ENCODE measurements at regions not wholly inside any gene's neighbourhood (a gene's known extent, or its start where the extent isn't known, plus 50 kb on each side); places are given as distances from the start of the nearest gene placed in this dataset.

DNA sequence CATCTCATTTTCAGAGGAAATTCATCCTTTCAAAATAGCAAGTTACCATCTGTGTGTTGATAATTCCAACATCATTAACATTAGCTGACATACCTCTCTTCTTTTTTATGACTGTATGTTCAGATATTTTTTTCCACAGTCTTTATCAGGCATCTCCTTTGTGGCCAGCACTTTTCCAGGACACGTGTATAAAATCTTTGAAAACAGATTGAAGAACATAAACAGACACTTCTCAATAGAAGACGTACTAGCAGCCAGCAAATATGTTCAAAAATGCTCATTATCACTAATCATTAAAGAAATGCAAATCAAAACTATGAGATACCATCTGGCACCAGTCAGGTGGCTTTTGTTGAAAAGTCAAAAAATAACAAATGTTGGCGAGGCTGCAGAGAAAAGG lies 734.3 kb downstream of the SEMA5A start:
- TF ChIP-seq, protein P1, sequence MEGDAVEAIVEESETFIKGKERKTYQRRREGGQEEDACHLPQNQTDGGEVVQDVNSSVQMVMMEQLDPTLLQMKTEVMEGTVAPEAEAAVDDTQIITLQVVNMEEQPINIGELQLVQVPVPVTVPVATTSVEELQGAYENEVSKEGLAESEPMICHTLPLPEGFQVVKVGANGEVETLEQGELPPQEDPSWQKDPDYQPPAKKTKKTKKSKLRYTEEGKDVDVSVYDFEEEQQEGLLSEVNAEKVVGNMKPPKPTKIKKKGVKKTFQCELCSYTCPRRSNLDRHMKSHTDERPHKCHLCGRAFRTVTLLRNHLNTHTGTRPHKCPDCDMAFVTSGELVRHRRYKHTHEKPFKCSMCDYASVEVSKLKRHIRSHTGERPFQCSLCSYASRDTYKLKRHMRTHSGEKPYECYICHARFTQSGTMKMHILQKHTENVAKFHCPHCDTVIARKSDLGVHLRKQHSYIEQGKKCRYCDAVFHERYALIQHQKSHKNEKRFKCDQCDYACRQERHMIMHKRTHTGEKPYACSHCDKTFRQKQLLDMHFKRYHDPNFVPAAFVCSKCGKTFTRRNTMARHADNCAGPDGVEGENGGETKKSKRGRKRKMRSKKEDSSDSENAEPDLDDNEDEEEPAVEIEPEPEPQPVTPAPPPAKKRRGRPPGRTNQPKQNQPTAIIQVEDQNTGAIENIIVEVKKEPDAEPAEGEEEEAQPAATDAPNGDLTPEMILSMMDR (IDR thresholded peaks at IDR 0.05; ENCODE audit: insufficient read depth, low read length, poor library complexity, severe bottlenecking) = no peak
- no peak for TF ChIP-seq EZH2phosphoT487 (conservative IDR thresholded peaks at IDR 0.05; ENCODE audit: low read length)
- Histone ChIP-seq H3K4me2 (ENCODE audit: low read depth, low read length, poor library complexity, severe bottlenecking) (no peak overlapping the region), H3K9me2 (replicated peaks; ENCODE audit: insufficient read depth, low read length) (no peaks in the 10 kb centered on the region; the same call in 1 of the 2 replicates), H3K36me3 (ENCODE audit: low read length) (no peaks in the 10 kb centered on the region), H3K9me3 (ENCODE audit: insufficient read depth, low read length) (no peaks in the 10 kb centered on the region), H3K9ac (ENCODE audit: low read length) (no peak overlapping the region), H3K27me3 (ENCODE audit: low read length) (no peaks in the 10 kb centered on the region), H3K27ac (ENCODE audit: low read depth, low read length) (no peak overlapping the region), H4K20me1 (ENCODE audit: low read depth, low read length) (no peaks in the 10 kb centered on the region), H3K4me3 (ENCODE audit: insufficient read depth, low read length, poor library complexity, severe bottlenecking) (no peak overlapping the region), H2AFZ (ENCODE audit: low read depth, low read length, severe bottlenecking) (no peak overlapping the region), H3K79me2 (ENCODE audit: insufficient read depth, low read length) (no peaks in the 10 kb centered on the region), H3F3A (ENCODE audit: insufficient read depth) (no peaks in the 10 kb centered on the region)

DNA sequence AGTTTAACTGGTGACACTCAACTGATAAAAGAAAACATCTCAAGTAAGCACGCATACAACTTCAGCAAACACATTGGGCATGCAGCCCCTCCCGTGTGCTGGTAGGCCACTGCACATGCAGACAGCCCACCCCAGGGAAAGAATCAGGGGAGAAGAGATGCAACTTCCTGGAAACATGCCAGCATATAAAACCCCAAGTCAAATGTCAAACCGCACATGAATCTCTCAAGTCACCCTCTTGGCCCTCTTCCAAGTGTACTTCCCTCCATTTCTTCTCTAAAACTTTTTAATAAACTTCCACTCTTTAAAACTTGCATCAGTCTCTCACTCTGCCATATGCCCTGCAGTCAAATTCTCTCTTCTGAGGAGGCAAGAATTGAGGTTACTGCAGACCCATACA lies 732.7 kb downstream of the SEMA5A start:
- H2AFZ ChIP-seq (ENCODE audit: low read depth, low read length, severe bottlenecking) = no peak overlapping the region
- TF ChIP-seq, protein P1 (IDR thresholded peaks at IDR 0.05; ENCODE audit: insufficient read depth, low read length, poor library complexity, severe bottlenecking) = no peak
- TF ChIP-seq EZH2phosphoT487 (conservative IDR thresholded peaks at IDR 0.05; ENCODE audit: low read length) = no peak
- no peaks in the 10 kb centered on the region for H3K36me3 ChIP-seq (ENCODE audit: low read length)
- no peaks in the 10 kb centered on the region for H3K79me2 ChIP-seq (ENCODE audit: insufficient read depth, low read length)
- no peak overlapping the region for H3K9ac ChIP-seq (ENCODE audit: low read length)
- no peak overlapping the region for H3K4me2 ChIP-seq (ENCODE audit: low read depth, low read length, poor library complexity, severe bottlenecking)
- H3F3A ChIP-seq (ENCODE audit: insufficient read depth) = no peaks in the 10 kb centered on the region
- H3K9me3 ChIP-seq (ENCODE audit: insufficient read depth, low read length) = no peaks in the 10 kb centered on the region
- H3K9me2 ChIP-seq (replicated peaks; ENCODE audit: insufficient read depth, low read length) = no peaks in the 10 kb centered on the region; the same call in 1 of the 2 replicates
- H3K4me3 ChIP-seq (ENCODE audit: insufficient read depth, low read length, poor library complexity, severe bottlenecking) = no peak overlapping the region
- no peaks in the 10 kb centered on the region for H4K20me1 ChIP-seq (ENCODE audit: low read depth, low read length)
- H3K27me3 ChIP-seq (ENCODE audit: low read length) = no peaks in the 10 kb centered on the region
- H3K27ac ChIP-seq (ENCODE audit: low read depth, low read length) = no peak overlapping the region

DNA sequence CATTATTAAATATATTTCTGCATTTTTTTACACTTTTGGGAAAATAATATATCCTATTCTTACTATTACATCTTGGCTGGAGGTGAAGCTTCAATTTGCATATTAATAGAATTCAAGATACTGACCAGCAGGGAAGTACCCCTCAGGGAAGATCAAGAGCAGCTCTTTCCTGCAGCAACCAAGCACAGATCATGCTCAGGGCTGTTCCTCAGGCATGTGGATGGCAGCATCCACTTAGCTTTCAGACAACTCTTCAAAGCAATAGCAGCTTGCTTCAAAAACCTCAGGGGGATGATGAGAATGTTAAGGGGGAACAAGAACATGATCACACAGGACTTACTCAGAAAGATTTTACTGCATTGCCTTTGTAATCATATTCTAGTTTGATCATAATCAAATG lies 731.8 kb downstream of the SEMA5A start:
- H3F3A ChIP-seq (ENCODE audit: insufficient read depth) = no peaks in the 10 kb centered on the region
- no peak for TF ChIP-seq EZH2phosphoT487 (conservative IDR thresholded peaks at IDR 0.05; ENCODE audit: low read length)
- TF ChIP-seq, protein P1 (IDR thresholded peaks at IDR 0.05; ENCODE audit: insufficient read depth, low read length, poor library complexity, severe bottlenecking) = no peak
- no peak overlapping the region for H3K27ac ChIP-seq (ENCODE audit: low read depth, low read length)
- H3K4me2 ChIP-seq (ENCODE audit: low read depth, low read length, poor library complexity, severe bottlenecking) = no peak overlapping the region
- H3K79me2 ChIP-seq (ENCODE audit: insufficient read depth, low read length) = no peaks in the 10 kb centered on the region
- no peak overlapping the region for H2AFZ ChIP-seq (ENCODE audit: low read depth, low read length, severe bottlenecking)
- H3K9me3 ChIP-seq (ENCODE audit: insufficient read depth, low read length) = no peaks in the 10 kb centered on the region
- no peak overlapping the region for H3K9ac ChIP-seq (ENCODE audit: low read length)
- H4K20me1 ChIP-seq (ENCODE audit: low read depth, low read length) = no peaks in the 10 kb centered on the region
- H3K9me2 ChIP-seq (replicated peaks; ENCODE audit: insufficient read depth, low read length) = no peaks in the 10 kb centered on the region; the same call in 1 of the 2 replicates
- H3K27me3 ChIP-seq (ENCODE audit: low read length) = no peaks in the 10 kb centered on the region
- H3K36me3 ChIP-seq (ENCODE audit: low read length) = no peaks in the 10 kb centered on the region
- no peak overlapping the region for H3K4me3 ChIP-seq (ENCODE audit: insufficient read depth, low read length, poor library complexity, severe bottlenecking)
